HG03457 (cell line): ENCODE measurements at regions not wholly inside any gene's neighbourhood (a gene's known extent, or its start where the extent isn't known, plus 50 kb on each side); places are given as distances from the start of the nearest gene placed in this dataset.
"Not testable (repeated sequence)": the region's sequence is repeated elsewhere in the genome, so short reads cannot be mapped to it uniquely, and the experiment has no call there.

ENCODE experiments used
- ATAC-seq: cut with Tn5 transposase; IDR thresholded peaks from one replicate; pipeline ENCODE4 v1.9.1; 2021; ENCODE audit warnings: moderate number of reproducible peaks; ENCODE audit not compliant: unreplicated experiment

GRCh38 chr2:39487398-39488250 lies 50.5 kb upstream of the MAP4K3 start:
- no peak for ATAC-seq

DNA sequence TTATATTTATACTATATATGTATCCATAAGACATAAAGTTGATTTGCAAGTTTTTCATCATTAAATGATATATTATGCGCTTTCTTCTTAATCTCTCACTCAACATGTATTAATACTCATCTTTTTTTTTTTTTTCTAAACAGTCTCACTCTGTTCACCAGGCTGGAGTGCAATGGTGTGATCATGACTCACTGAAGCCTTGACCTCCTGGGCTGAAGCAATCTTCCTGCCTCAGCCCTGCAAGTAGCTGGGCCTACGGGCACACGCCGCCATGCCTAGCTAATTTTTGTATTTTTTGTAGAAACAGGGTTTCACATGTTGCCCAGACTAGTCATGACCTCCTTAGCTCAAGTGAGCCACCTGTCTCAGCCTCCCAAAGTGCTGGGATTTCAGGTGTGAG lies 51.4 kb upstream of the MAP4K3 start:
- no peak for ATAC-seq

DNA sequence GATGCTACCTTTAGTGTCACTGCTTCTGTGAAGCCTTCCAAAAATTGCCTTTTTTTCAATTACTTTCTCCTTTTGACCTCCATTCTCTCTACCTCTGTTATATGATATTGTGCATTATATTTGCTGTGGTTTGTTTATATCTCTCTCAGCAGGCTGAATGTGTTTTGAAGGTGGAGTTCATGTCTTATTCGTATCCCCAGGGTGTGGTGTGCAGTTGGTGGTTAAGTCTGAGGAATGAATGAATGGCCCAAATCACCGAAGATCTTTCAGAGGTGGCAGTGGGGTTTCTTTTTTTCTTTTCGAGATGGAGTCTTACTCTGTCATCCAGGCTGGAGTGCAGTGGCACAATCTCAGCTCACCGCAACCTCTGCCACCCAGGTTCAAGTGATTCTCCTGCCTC lies 53.5 kb upstream of the MAP4K3 start:
- ATAC-seq = no peak

DNA sequence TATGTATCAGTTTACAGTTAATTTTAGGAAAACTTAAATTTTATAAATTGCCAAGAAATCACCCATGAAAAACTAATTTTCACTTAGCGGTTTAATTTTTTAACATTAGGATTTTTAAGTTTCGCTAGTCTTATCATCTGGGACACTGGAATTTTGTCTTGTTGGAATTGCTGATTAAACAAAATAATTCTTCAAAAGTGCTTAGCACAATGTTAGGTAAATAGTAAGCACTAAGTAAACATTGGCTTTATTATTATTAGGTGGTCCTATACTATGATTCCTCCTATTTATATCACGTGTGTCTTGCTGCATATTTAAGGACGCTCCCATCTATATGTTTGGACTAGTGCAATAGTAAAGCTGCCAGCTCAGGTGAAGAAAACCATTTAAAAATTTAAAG lies 54.6 kb upstream of the MAP4K3 start:
- ATAC-seq = no peak

DNA sequence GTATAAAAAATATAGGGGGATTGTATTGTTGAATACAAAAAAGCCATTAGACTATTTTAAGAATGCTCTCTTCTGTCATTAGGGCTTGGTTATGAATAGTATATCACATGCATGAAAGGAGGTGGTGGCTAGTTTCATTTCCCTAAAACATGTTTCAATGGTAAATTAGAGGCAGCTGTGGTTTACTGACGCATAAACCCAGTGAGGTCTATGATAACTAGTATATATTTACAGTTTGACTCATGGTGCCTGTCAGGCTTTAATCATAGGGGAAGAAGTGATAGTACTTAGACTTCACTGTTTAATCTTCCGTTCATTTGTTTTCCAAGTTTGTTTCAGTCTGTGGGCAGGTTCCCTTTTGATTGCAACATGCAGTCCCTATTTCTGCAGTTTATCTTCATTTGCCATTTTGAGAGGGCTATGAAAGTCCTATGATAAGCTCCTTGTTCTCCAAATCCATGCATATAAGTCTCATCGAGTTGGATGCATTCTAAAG lies 55.1 kb upstream of the MAP4K3 start:
- peak; percentile 94 for ATAC-seq

DNA sequence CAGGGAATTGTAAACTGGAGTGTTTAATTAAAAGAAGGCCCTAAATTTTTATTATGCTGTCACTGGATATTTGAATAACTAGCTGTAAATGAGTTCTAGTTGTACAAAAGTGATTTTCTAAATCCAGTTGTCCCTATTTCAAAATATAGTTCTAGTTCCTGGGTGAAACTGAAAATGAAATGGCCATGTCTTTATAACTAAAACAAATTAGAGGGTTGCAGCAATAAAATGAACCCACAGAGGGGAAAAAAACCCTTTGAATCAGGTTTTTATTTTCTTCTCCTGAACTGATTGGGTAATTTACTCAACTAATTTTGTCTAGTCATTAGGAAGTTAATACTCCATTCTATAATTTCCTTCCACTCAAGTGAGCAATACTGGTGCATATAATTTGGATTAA lies 55.6 kb upstream of the MAP4K3 start:
- no peak for ATAC-seq

DNA sequence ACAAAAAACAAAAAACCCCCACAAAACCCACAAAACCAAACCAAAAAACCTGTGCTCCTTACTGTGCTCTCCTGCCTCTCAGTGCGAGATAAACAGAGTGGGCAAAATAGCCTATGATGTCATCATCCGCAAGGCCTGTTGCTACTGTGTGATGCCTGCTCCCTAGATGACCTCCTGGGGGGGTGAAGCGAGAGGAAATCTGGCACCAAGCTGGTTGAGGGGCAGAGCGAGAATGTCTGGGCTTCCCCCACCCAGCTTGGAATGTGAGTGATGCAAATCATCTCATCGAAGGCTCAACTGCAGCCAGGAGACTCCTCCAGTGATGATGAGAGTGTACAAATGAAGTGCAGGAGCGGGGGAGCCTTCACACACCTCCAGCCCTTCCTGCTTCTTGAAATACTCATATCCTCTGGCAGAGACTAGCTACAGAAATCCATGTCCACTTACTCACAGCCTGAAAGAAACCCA lies 57.7 kb upstream of the MAP4K3 start:
- peak; percentile 68 for ATAC-seq

DNA sequence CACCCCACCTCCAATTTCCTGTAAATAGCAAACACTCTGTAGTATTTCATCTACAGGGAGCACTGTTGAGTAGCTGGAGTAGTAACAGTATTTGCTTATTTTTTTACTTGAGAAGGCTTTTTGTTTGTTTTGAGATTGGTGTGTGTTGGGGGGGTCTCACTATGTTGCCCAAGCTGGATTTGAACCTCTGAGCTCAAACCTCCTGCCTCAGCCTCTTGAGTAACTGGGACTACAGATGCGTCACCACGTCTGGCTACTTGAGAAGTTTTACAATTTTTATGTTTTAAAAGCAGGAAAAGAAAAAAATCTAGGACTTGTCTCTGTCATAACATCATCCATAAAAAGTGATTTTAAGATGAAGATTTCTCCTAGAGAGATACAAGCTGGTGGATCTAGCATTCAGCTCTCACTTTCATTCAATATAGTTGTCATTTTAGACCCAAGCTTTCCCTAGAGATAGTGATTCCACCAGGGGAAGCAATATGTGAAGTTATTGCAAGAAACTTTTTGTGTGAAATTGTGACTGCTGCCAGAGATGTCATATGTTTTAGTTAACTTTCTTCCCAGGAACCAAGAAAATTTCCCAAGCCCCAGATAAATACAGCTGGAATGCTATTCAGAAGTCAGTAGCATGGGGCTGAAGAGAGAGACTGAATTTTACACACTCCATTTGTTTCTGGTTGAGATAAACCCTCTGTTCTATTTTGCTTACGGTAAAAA lies 60.2 kb upstream of the MAP4K3 start:
- no peak for ATAC-seq

DNA sequence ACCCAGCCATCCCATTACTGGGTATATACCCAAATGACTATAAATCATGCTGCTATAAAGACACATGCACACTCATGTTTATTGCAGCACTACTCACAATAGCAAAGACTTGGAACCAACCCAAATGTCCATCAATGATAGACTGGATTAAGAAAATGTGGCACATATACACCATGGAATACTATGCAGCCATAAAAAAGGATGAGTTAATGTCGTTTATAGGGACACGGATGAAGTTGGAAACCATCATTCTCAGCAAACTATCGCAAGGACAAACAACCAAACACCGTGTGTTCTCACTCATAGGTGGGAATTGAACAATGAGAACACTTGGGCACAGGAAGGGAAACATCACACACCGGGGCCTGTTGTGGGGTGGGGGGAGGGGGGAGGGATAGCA lies 61.1 kb upstream of the MAP4K3 start:
- not testable (repeated sequence) for ATAC-seq

- no peak for ATAC-seq
These were observed 61.7 kb upstream of the MAP4K3 start for GRCh38 chr2:39498786-39499185.

- no peak for ATAC-seq
These were observed 62.3 kb upstream of the MAP4K3 start for GRCh38 chr2:39499336-39499735.

DNA sequence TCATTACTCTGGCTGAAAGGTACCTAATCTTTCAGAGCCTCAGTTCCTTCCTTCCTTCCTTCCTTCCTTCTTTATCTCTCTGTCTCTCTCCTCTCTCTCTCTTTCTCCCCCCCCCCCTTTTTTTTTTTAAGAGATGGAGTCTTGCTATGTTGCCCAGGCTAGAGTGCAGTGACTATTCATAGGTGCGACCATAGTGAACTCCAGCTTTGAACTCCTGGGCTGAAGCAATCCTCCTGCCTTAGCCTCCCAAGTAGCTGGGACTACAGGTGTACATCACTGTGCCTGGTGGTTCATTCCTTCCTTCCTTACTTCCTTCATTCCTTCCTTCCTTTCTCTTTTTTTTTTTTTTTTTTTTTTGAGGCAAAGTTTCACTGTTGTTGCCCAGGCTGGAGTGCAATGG lies 64.3 kb upstream of the MAP4K3 start:
- ATAC-seq = no peak

- ATAC-seq = no peak
These were observed 66.2 kb upstream of the MAP4K3 start for GRCh38 chr2:39503277-39503676.

GRCh38 chr2:39504790-39505335 lies 67.8 kb upstream of the MAP4K3 start:
- ATAC-seq = no peak

- peak; percentile 72 for ATAC-seq
These were observed 69.1 kb upstream of the MAP4K3 start for GRCh38 chr2:39506215-39506614.

DNA sequence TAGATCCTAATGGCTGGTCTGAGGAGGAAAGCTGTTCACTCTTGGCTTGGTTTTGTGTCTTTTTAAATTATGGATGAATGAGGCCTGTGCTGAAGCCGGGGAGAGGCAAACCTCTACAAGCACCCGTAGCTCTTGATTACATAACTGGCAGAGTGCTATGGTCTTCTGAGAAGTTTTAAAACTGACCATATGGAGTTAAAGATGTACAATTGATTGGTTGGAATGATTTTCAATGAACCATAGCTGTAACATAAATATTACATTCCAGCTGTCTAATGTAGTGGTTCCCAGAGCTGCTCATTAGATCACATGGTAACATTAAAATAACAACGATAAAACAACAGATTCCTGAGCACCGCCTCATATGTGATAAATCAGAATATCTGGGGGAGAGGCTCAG lies 71.1 kb upstream of the MAP4K3 start:
- no peak for ATAC-seq

GRCh38 chr2:39510140-39510539 lies 73.1 kb upstream of the MAP4K3 start:
- no peak for ATAC-seq

- ATAC-seq = no peak
These were observed 74.1 kb upstream of the MAP4K3 start for GRCh38 chr2:39511219-39511604.

- no peak for ATAC-seq
These were observed 74.7 kb upstream of the MAP4K3 start for GRCh38 chr2:39511605-39512433.

DNA sequence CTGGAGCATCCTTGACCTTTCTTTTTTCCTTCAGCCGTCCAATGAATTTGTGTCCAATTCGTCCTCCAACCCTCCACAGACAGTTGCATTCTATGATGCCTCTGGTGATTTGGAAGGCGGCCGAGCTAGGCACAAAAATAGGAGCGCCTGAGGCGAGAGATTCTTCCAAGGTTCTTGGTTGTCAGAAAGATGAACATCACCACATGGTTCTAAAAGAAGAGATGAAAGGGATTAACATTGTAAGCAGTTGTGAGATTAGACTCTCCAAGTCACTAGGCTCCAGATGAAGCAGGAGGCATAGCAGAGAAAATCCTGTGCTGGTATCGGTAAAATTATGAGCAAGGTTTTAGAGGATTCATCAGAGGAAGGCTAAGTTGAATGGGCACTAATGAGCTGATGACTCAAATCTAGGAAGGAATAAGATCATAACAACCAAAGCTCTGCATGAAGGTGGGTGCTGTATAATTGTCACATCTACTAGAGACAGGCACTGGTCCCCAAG lies 75.4 kb upstream of the MAP4K3 start:
- no peak for ATAC-seq

DNA sequence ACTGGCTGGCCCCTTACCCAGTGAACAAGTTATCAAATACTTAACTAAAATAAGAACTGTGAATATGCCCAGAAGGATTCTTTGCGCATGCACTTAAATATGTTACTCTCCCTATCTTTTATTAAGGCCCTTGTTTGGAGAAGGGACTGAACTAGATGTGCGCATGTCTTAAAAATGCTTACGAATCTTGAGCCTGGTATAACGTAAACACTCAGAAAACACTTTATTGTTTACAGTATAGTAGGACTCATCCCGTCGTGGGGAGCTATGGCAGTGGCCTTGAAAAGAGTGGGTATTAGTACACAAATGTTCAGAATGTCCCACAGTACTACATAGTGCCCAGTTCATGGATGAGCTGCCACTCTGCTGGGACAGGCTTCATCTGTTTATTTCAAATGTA lies 75.9 kb upstream of the MAP4K3 start:
- no peak for ATAC-seq
